GM18499 (cell line): ENCODE measurements at regions not wholly inside any gene's neighbourhood (a gene's known extent, or its start where the extent isn't known, plus 50 kb on each side); places are given as distances from the start of the nearest gene placed in this dataset.

Source experiments
- ATAC-seq: cut with Tn5 transposase; IDR thresholded peaks from one replicate; pipeline ENCODE4 v1.9.1; 2021; ENCODE audit warnings: moderate number of reproducible peaks; ENCODE audit not compliant: insufficient read depth, unreplicated experiment

- no peak for ATAC-seq
These were observed 236.6 kb downstream of the NHLRC3 start for GRCh38 chr13:39274739-39275325.

GRCh38 chr13:39279077-39279476 lies 240.8 kb downstream of the NHLRC3 start:
- no peak for ATAC-seq

GRCh38 chr13:39281539-39282150 lies 243.4 kb downstream of the NHLRC3 start:
- no peak for ATAC-seq

GRCh38 chr13:39282400-39282972 lies 244.2 kb downstream of the NHLRC3 start:
- peak; percentile 82 for ATAC-seq

GRCh38 chr13:39283072-39283471 lies 244.8 kb downstream of the NHLRC3 start:
- ATAC-seq = no peak

- no peak for ATAC-seq
These were observed 246.6 kb downstream of the NHLRC3 start for GRCh38 chr13:39284801-39285388.
